GM10248 (cell line): ENCODE measurements at regions not wholly inside any gene's neighbourhood (a gene's known extent, or its start where the extent isn't known, plus 50 kb on each side); places are given as distances from the start of the nearest gene placed in this dataset.

Source experiments
- CTCF ChIA-PET: fragments of 300-600 bp; sonication (Branson Sonifier 250); formaldehyde crosslinking; extraction: SDS; loops from one replicate; lab custom pipeline; 2021; ENCODE audit warnings: antibody characterized with exemption; lab: Yijun Ruan, JAX
- POLR2A ChIA-PET: fragments of 350-650 bp; sonication (Branson Sonifier 250); formaldehyde crosslinking; extraction: SDS; loops from one replicate; lab custom pipeline; 2020; ENCODE audit warnings: antibody characterized with exemption; lab: Yijun Ruan, JAX
- DNase-seq: peaks from one replicate; pipeline ENCODE4 v3.0.0; 2012; ENCODE audit errors: extremely low spot score
- CTCF ChIP-seq: IDR thresholded peaks from 2 replicates; pipeline ENCODE4 v1.5.1; 2012; ENCODE audit warnings: mild to moderate bottlenecking, low read depth; ENCODE audit errors: extremely low read depth, missing control alignments, control extremely low read depth

- no peak for DNase-seq
- POLR2A ChIA-PET, result no interaction called here
- no peak for TF ChIP-seq CTCF
- CTCF ChIA-PET, result interaction anchor here (1.3 to 2.2 kb wide), 2 partner anchors 13 to 221 kb away, joined by 3 to 6 read pairs; partner anchors contain the start of gene P2RY1
Observed at GRCh38 chr3:152613851-152614250, 221.1 kb upstream of the P2RY1 start.

DNA sequence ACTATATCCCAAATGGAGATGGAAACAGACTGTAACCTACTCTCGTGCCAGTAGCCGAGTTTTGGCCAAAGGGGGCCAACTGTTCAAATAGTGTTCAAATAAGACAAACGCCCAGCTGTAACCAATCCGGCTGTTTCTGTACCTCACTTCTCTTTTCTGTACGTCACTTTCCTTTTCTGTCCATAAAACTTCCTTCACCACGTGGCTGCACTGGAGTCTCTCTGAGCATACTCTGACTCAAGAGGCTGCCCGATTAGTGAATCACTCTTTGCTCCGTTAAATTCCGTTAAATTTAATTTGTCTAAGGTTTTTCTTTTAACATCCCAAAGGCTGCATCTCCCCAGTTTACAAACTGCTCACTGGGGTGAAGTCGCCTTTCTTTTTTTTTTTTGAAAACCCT is 219.2 kb upstream of the P2RY1 start:
- DNase-seq, result no peak
- ChIA-PET CTCF (interaction anchor here (2.2 kb wide), 1 partner anchor 11 kb away, joined by 6 read pairs; no protein-coding TSS in a partner anchor), POLR2A (no interaction called here)
- TF ChIP-seq CTCF, result no peak

DNA sequence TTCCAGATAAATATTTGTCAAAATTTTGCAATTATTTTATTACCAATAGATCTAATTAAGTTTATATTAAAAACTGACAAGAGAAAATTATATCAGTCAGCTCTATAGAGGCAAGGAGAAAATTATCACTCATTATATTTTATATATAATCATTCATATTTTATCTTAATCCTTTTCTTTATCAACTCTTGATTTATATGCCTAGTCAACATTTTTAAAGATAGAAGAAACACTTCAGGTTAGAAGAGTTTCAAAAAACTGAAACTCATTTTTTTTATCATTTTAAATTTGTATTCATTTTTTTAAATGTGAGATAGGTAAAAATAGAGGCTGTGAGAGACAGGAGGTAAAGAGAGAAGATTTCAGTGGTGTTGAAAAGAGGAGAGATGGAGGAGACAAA is 217.3 kb upstream of the P2RY1 start:
- ChIA-PET CTCF (no interaction called here), POLR2A (no interaction called here)
- TF ChIP-seq CTCF, result no peak
- DNase-seq, result no peak

- CTCF ChIA-PET, result no interaction called here
- DNase-seq, result no peak
- TF ChIP-seq CTCF, result no peak
- POLR2A ChIA-PET, result no interaction called here
Observed at GRCh38 chr3:152618529-152618928, 216.4 kb upstream of the P2RY1 start.

- ChIA-PET POLR2A (no interaction called here), CTCF (interaction anchor here (0.9 kb wide), 1 partner anchor 15 kb away, joined by 3 read pairs; no protein-coding TSS in a partner anchor)
Observed at GRCh38 chr3:152619691-152620090, 215.2 kb upstream of the P2RY1 start.

GRCh38 chr3:152620395-152620794 is 214.5 kb upstream of the P2RY1 start:
- POLR2A ChIA-PET, result no interaction called here
- CTCF ChIA-PET, result interaction anchor here (1.2 to 1.9 kb wide), 3 partner anchors 28 to 96 kb away, joined by 3 to 4 read pairs (median 3); no protein-coding TSS in a partner anchor
- no peak for TF ChIP-seq CTCF
- DNase-seq, result no peak

More at GRCh38 chr3:152619691-152620090, 215.2 kb upstream of the P2RY1 start:
- no peak for DNase-seq
- TF ChIP-seq CTCF, result no peak
